PC-9 (cell line): ENCODE measurements at regions not wholly inside any gene's neighbourhood (a gene's known extent, or its start where the extent isn't known, plus 50 kb on each side); places are given as distances from the start of the nearest gene placed in this dataset.

ENCODE experiments used
- BruUV-seq: library from RNA; stranded (reverse); fragments of 400-500 nt; replicated peaks from 2 replicates; lab custom pipeline; 2021; lab: Mats Ljungman, UMichigan
- CTCF ChIA-PET: fragments of 300-600 bp; sonication (Branson Sonifier 250); formaldehyde crosslinking; loops from one replicate; lab custom pipeline; 2022; ENCODE audit warnings: antibody characterized with exemption; lab: Charles Lee
- POLR2A ChIA-PET: fragments of 300-600 bp; sonication (Branson Sonifier 250); formaldehyde crosslinking; loops from one replicate; lab custom pipeline; 2022; ENCODE audit warnings: antibody characterized with exemption; ENCODE audit not compliant: unreplicated experiment; lab: Charles Lee
- DNase-seq, 2 experiments: peaks; one replicate each; pipeline versions ENCODE4 v3.0.0 to v3.0.0-alpha.2; 2015 to 2022; ENCODE audit warnings: mixed read lengths in 1 of 2
- H2AFZ ChIP-seq: fragments of 200-600 bp; sonication (generic); 2 replicates; pipeline ENCODE4 v1.8.1; 2017; ENCODE audit warnings: antibody characterized with exemption
- H3F3A ChIP-seq: fragments of 200-600 bp; sonication (generic); 2 replicates; pipeline ENCODE4 v1.8.1; 2017; ENCODE audit warnings: antibody characterized with exemption, mild to moderate bottlenecking, low read depth; ENCODE audit not compliant: insufficient read depth
- H3K27ac ChIP-seq: fragments of 200-600 bp; sonication (generic); 2 replicates; pipeline ENCODE4 v1.6.1; 2016; ENCODE audit warnings: mixed run types
- H3K27me3 ChIP-seq: fragments of 200-600 bp; sonication (generic); 2 replicates; pipeline ENCODE4 v1.6.1; 2016; ENCODE audit warnings: low read depth, mixed run types; ENCODE audit not compliant: insufficient read depth
- H3K36me3 ChIP-seq: fragments of 200-600 bp; sonication (generic); 2 replicates; pipeline ENCODE4 v1.6.1; 2016; ENCODE audit warnings: low read depth, mixed run types
- H3K4me1 ChIP-seq: fragments of 200-600 bp; sonication (generic); replicated peaks from 2 replicates; pipeline ENCODE4 v1.6.1; 2016; ENCODE audit warnings: mixed run types; ENCODE audit not compliant: insufficient read depth
- H3K4me2 ChIP-seq: fragments of 200-600 bp; sonication (generic); 2 replicates; pipeline ENCODE4 v1.6.1; 2017; ENCODE audit warnings: mixed run types
- H3K4me3 ChIP-seq: fragments of 200-600 bp; sonication (generic); 2 replicates; pipeline ENCODE4 v1.6.1; 2016; ENCODE audit warnings: mixed run types
- H3K79me2 ChIP-seq: fragments of 200-600 bp; sonication (generic); 2 replicates; pipeline ENCODE4 v1.6.1; 2017; ENCODE audit warnings: low read depth, mixed run types
- H3K9me2 ChIP-seq: fragments of 200-600 bp; sonication (generic); 2 replicates; pipeline ENCODE4 v1.8.1; 2017; ENCODE audit warnings: mild to moderate bottlenecking; ENCODE audit not compliant: insufficient read depth
- H3K9me3 ChIP-seq: fragments of 200-600 bp; sonication (generic); 2 replicates; pipeline ENCODE4 v1.8.1; 2016; ENCODE audit warnings: low read depth; ENCODE audit not compliant: insufficient read depth
- H4K20me1 ChIP-seq: fragments of 200-600 bp; sonication (generic); 2 replicates; pipeline ENCODE4 v1.8.1; 2017; ENCODE audit not compliant: insufficient read depth
- CTCF ChIP-seq: fragments of 200-600 bp; sonication (generic); conservative IDR thresholded peaks from 2 replicates; pipeline ENCODE4 v1.6.1; 2017; ENCODE audit warnings: mixed run types, antibody characterized with exemption, mild to moderate bottlenecking, moderate library complexity
- EZH2 ChIP-seq: fragments of 200-600 bp; sonication (generic); IDR thresholded peaks from 2 replicates; pipeline ENCODE4 v1.8.0; 2017; ENCODE audit warnings: antibody characterized with exemption, low read depth
- intact Hi-C: fragments of 100-400 bp; cut with micrococcal nuclease; formaldehyde crosslinking; loops from one replicate; pipeline ENCODE4 v1.10.0; 2022; ENCODE audit not compliant: unreplicated experiment

GRCh38 chr12:11540615-11541310 lies 108.7 kb upstream of the ETV6 start:
- Histone ChIP-seq H3K9me3 (no peaks in the 10 kb centered on the region), H3K36me3 (no peaks in the 10 kb centered on the region), H3K79me2 (no peaks in the 10 kb centered on the region), H4K20me1 (no peaks in the 10 kb centered on the region), H3K27ac (no peak overlapping the region), H3K4me2 (no peak overlapping the region), H3F3A (no peaks in the 10 kb centered on the region), H3K4me3 (no peak overlapping the region), H2AFZ (no peak overlapping the region), H3K4me1 (peaks cover 11% of the 10 kb centered on the region; the same call in 1 of the 2 replicates), H3K27me3 (no peaks in the 10 kb centered on the region), H3K9me2 (no peaks in the 10 kb centered on the region)
- DNase-seq = no peak
- intact Hi-C loops = no loop called here
- BruUV-seq = no TSS peak
- ChIA-PET POLR2A (interaction anchor here (0.6 kb wide), 1 partner anchor 39 kb away, joined by 3 read pairs; no protein-coding TSS in a partner anchor), CTCF (no interaction called here)
- no peak for TF ChIP-seq CTCF
- no peak for TF ChIP-seq EZH2

- Histone ChIP-seq H3F3A (no peaks in the 10 kb centered on the region), H3K4me1 (peaks cover 11% of the 10 kb centered on the region; the same call in 1 of the 2 replicates), H3K27ac (no peak overlapping the region), H3K36me3 (no peaks in the 10 kb centered on the region), H3K9me3 (no peaks in the 10 kb centered on the region), H2AFZ (no peak overlapping the region), H4K20me1 (no peaks in the 10 kb centered on the region), H3K79me2 (no peaks in the 10 kb centered on the region), H3K4me2 (no peak overlapping the region), H3K9me2 (no peaks in the 10 kb centered on the region), H3K4me3 (no peak overlapping the region), H3K27me3 (no peaks in the 10 kb centered on the region)
- DNase-seq = no peak
- TF ChIP-seq EZH2 = no peak
- TF ChIP-seq CTCF = no peak
- CTCF ChIA-PET = no interaction called here
- BruUV-seq = no TSS peak
- POLR2A ChIA-PET = no interaction called here
- intact Hi-C loops = no loop called here
Observed at GRCh38 chr12:11542599-11542998, 106.9 kb upstream of the ETV6 start.

GRCh38 chr12:11543457-11544158 lies 105.9 kb upstream of the ETV6 start:
- CTCF ChIA-PET = no interaction called here
- no TSS peak for BruUV-seq
- H3F3A ChIP-seq = no peaks in the 10 kb centered on the region

More at GRCh38 chr12:11543457-11544158, 105.9 kb upstream of the ETV6 start:
- Histone ChIP-seq H3K27me3 (no peaks in the 10 kb centered on the region), H3K9me2 (no peaks in the 10 kb centered on the region), H3K4me2 (no peak overlapping the region), H2AFZ (no peak overlapping the region), H3K9me3 (no peaks in the 10 kb centered on the region), H3K79me2 (no peaks in the 10 kb centered on the region), H3K4me1 (peaks cover 11% of the 10 kb centered on the region; the same call in 1 of the 2 replicates), H3K27ac (peak overlapping the region; percentile 11; the same call in 1 of the 2 replicates), H3K36me3 (no peaks in the 10 kb centered on the region), H4K20me1 (no peaks in the 10 kb centered on the region), H3K4me3 (no peak overlapping the region)
- no peak for TF ChIP-seq EZH2
- TF ChIP-seq CTCF = no peak
- DNase-seq = peak in 1 of 2 experiments; percentile 79
- intact Hi-C loops = no loop called here
- POLR2A ChIA-PET = interaction anchor here (0.6 kb wide), 1 partner anchor 106 kb away, joined by 3 read pairs; the partner anchor contains the start of gene ETV6
